ENCODE measurements at regions not wholly inside any gene's neighbourhood (a gene's known extent, or its start where the extent isn't known, plus 50 kb on each side); places are given as distances from the start of the nearest gene placed in this dataset.

DNA sequence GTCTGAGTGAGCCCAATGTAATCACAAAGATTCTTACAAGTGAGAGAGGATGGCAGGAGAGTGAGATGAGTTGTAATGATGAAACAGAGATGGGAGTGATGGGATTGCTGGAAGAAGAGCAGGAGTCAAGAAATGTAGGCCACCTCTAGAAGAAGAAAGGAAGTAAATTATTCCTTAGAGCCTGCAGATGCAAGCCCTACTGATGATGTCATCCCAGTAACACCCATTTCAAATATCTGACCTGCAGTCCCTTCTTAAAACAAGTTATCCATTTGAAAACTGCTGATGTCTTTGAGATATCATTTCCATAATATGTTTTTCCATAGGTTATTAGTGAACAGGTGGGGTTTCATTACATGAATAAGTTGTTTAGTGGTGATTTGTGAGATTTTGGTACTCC, 888.0 kb upstream of the SLC39A10 start:
- no peak for DNase-seq (ENCODE audit: low spot score in 2 of 2)
- no peak for TF ChIP-seq POLR2A (IDR thresholded peaks at IDR 0.05)
- TF ChIP-seq, protein P1, sequence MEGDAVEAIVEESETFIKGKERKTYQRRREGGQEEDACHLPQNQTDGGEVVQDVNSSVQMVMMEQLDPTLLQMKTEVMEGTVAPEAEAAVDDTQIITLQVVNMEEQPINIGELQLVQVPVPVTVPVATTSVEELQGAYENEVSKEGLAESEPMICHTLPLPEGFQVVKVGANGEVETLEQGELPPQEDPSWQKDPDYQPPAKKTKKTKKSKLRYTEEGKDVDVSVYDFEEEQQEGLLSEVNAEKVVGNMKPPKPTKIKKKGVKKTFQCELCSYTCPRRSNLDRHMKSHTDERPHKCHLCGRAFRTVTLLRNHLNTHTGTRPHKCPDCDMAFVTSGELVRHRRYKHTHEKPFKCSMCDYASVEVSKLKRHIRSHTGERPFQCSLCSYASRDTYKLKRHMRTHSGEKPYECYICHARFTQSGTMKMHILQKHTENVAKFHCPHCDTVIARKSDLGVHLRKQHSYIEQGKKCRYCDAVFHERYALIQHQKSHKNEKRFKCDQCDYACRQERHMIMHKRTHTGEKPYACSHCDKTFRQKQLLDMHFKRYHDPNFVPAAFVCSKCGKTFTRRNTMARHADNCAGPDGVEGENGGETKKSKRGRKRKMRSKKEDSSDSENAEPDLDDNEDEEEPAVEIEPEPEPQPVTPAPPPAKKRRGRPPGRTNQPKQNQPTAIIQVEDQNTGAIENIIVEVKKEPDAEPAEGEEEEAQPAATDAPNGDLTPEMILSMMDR (IDR thresholded peaks at IDR 0.05), result no peak
- intact Hi-C loops (cut with DNase I; ENCODE audit: low total_unique reads), result no loop called here
- H3K4me3 ChIP-seq (ENCODE audit: low read depth, poor library complexity, severe bottlenecking), result no peak overlapping the region

DNA sequence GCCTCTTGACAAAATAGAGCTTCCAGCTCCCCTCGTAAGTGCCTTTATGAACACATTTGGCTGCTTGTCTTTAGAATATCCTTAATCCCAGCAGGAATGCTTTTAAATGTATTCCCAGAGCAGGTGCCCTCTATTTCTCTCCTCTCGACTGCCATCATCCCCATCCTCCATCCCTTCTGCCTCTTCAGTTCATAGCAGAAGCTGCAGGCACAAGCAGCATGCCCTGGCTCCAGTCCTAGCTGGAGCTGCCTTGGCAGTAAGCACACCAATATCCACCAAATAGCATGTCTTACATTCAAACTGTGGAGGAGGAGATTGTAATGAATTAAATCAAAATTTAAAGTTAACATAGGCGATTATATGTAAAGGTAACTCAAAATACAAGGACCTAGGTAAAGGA, 891.3 kb upstream of the SLC39A10 start:
- intact Hi-C loops (cut with DNase I; ENCODE audit: low total_unique reads), result no loop called here
- 57 to 68% methylated on average over 3 of the region's 3 CpGs for WGBS, 2 donors
- no peak for DNase-seq (ENCODE audit: low spot score in 2 of 2)
- TF ChIP-seq, protein P1 (IDR thresholded peaks at IDR 0.05), result no peak
- TF ChIP-seq POLR2A (IDR thresholded peaks at IDR 0.05), result no peak
- no peak overlapping the region for H3K4me3 ChIP-seq (ENCODE audit: low read depth, poor library complexity, severe bottlenecking)

DNA sequence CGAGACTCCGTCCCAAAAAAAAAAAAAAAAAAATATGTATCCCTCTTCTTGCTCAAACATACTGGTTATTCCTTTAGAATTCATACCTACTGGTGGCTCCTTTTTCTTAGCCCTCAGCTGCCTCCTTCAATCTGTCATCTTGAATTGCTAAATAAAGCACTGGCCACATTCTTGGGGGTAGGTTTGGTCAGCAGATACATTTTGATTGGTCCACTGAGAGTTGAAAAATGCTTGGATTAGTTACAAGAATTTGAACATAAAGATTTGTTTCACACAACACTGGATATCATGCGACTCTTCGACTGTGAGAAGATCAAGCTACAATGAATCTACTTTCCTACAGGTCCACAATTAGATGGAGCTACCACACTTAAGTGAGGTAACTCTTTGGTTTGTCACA, 906.1 kb upstream of the SLC39A10 start:
- 94 to 96% methylated on average over 4 of the region's 4 CpGs for WGBS, 2 donors
- H3K4me3 ChIP-seq (ENCODE audit: low read depth, poor library complexity, severe bottlenecking), result no peak overlapping the region
- DNase-seq (ENCODE audit: low spot score in 2 of 2), result no peak
- TF ChIP-seq, protein P1 (IDR thresholded peaks at IDR 0.05), result no peak
- no peak for TF ChIP-seq POLR2A (IDR thresholded peaks at IDR 0.05)
- intact Hi-C loops (cut with DNase I; ENCODE audit: low total_unique reads), result no loop called here

DNA sequence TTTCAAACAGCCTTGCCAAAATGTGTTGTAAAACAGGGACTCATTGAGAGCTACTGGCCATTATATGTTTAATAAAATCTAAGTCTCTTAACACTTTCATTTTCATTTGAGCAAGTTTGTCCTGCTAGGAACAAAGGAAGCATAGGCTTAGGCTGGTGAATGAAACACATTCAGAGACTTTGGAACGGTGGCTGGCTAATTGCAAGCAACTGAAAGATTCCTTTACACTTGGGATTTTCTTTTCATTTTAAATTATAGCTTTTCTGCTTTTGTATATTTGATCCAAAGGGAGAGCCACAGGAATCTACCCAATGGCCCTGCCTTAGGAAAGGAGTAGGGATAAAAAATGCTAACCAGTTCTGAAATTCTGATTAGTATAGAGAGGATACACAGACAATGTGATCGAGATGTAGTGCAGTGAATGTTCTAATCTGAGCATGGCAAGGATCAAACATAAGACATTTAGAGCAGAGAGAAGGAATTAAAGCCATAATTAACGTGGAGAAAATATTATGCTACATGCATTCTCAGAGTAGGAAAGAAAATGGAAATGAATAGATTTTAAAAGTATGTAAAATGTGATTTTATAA, 911.4 kb upstream of the SLC39A10 start:
- WGBS, 2 donors, result 59 to 63% methylated on average over 3 of the region's 3 CpGs
- TF ChIP-seq, protein P1 (IDR thresholded peaks at IDR 0.05), result no peak
- no peak for TF ChIP-seq POLR2A (IDR thresholded peaks at IDR 0.05)
- no peak for DNase-seq (ENCODE audit: low spot score in 2 of 2)
- H3K4me3 ChIP-seq (ENCODE audit: low read depth, poor library complexity, severe bottlenecking), result no peak overlapping the region
- intact Hi-C loops (cut with DNase I; ENCODE audit: low total_unique reads), result no loop called here

DNA sequence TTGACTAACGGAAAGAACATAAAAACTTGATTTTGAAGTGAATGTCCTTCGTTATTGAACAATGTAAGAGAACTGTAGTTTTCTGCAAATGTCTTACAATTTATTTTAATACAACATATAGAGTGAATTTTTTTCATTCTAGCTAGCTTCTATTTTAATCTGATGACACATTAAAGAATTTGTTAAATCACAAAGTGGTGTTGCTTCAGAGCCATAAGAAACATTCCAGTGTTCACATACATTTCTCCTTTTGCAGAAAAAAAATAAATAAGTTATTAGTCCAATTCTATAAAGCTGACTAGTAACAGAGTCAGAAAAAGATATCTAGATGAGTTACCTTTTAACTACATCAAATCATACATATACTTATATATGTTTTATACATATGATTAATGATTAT, 914.3 kb upstream of the SLC39A10 start:
- no peak for TF ChIP-seq POLR2A (IDR thresholded peaks at IDR 0.05)
- TF ChIP-seq, protein P1 (IDR thresholded peaks at IDR 0.05), result no peak
- no peak for DNase-seq (ENCODE audit: low spot score in 2 of 2)
- 84 to 85% methylated on average over 2 of the region's 2 CpGs for WGBS, 2 donors
- H3K4me3 ChIP-seq (ENCODE audit: low read depth, poor library complexity, severe bottlenecking), result no peak overlapping the region
- intact Hi-C loops (cut with DNase I; ENCODE audit: low total_unique reads), result no loop called here

DNA sequence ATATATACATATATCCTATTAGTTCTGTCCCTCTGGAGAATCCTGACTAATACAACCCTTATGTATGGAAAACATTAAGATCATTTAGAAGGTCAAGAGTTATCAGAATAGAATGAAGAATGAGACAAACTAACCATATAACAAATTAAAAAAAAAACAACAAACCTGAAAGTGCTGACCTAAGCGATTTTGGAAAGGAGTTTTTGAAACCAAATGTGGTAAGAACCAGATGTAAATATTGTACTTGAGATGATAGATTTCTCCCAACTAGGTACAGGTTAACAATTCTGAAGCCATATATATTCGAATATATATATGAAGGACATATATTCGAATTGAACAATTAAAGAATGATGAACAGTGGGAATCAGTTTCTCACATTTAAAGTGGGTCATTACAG, 917.8 kb upstream of the SLC39A10 start:
- TF ChIP-seq, protein P1 (IDR thresholded peaks at IDR 0.05), result no peak
- no peak for TF ChIP-seq POLR2A (IDR thresholded peaks at IDR 0.05)
- 85 to 88% methylated on average over 3 of the region's 3 CpGs for WGBS, 2 donors
- intact Hi-C loops (cut with DNase I; ENCODE audit: low total_unique reads), result no loop called here
- no peak overlapping the region for H3K4me3 ChIP-seq (ENCODE audit: low read depth, poor library complexity, severe bottlenecking)
- no peak for DNase-seq (ENCODE audit: low spot score in 2 of 2)

Data from lower leg skin (tissue), 4 donors.